ENCODE measurements at regions not wholly inside any gene's neighbourhood (a gene's known extent, or its start where the extent isn't known, plus 50 kb on each side); places are given as distances from the start of the nearest gene placed in this dataset.

DNA sequence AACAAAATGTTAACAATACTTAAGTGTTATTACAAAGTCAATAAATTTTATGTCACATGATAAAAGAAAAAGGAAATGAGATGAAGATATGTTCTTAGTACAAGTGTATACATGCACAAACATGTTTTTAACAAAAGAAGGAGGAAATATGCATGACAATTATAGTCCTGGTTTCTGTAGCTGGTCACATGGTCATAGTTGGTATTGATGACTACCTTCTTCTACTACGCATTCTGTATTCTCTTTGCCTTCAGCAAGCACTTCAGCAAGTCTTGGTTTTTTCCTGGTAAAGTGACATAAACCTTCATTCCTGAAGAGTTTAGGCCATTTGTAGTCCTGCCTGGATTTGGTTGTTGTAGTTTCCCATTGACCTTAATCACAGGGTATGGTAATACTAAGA is 121.3 kb upstream of the SYT4 start:
- no peaks in the 10 kb centered on the region for H3K4me1 ChIP-seq (ENCODE audit: control insufficient read depth in 2 of 3, insufficient read depth in 2 of 3, low read depth in 1 of 3, low read length in 3 of 3)
- no peak overlapping the region for H3K9ac ChIP-seq (ENCODE audit: low read length in 3 of 3)
- TF ChIP-seq, protein P1, sequence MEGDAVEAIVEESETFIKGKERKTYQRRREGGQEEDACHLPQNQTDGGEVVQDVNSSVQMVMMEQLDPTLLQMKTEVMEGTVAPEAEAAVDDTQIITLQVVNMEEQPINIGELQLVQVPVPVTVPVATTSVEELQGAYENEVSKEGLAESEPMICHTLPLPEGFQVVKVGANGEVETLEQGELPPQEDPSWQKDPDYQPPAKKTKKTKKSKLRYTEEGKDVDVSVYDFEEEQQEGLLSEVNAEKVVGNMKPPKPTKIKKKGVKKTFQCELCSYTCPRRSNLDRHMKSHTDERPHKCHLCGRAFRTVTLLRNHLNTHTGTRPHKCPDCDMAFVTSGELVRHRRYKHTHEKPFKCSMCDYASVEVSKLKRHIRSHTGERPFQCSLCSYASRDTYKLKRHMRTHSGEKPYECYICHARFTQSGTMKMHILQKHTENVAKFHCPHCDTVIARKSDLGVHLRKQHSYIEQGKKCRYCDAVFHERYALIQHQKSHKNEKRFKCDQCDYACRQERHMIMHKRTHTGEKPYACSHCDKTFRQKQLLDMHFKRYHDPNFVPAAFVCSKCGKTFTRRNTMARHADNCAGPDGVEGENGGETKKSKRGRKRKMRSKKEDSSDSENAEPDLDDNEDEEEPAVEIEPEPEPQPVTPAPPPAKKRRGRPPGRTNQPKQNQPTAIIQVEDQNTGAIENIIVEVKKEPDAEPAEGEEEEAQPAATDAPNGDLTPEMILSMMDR (IDR thresholded peaks at IDR 0.05; ENCODE audit: borderline replicate concordance, extremely low read depth, insufficient read depth): no peak
- no peaks in the 10 kb centered on the region for H3K27me3 ChIP-seq (ENCODE audit: control insufficient read depth, insufficient read depth, low read length)
- DNase-seq (no peak), FAIRE-seq (no peak)
- no peak overlapping the region for H3K4me3 ChIP-seq (ENCODE audit: low read length in 3 of 3)
- H3K27ac ChIP-seq (ENCODE audit: low read depth in 2 of 2, low read length in 2 of 2): no peak overlapping the region
- intact Hi-C loops (cut with DNase I): no loop called here
- H3K9me3 ChIP-seq (ENCODE audit: control insufficient read depth in 2 of 3, insufficient read depth in 1 of 3, low read length in 3 of 3): no peaks in the 10 kb centered on the region
- no peaks in the 10 kb centered on the region for H3K36me3 ChIP-seq (ENCODE audit: control insufficient read depth in 2 of 3, insufficient read depth in 3 of 3, low read length in 3 of 3)

DNA sequence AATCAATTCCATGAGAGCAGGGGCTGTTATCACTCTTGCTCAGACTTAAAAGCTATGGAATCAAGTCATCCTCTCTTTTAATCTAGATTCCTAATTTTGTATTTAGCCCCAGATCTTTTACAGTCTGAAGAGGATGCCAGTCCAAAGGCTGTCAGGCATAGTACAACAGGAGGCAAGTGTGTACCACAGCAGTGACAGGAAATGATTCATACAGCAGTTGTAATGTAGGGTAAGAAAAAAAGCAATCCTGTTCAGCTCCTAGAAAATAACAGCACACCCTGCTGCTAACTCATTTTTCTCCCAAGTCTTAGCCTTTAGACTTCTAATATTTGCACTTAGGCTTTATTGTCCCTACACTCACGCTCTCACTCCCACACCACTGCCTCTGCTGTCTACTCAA is 127.8 kb upstream of the SYT4 start:
- TF ChIP-seq, protein P1 (IDR thresholded peaks at IDR 0.05; ENCODE audit: borderline replicate concordance, extremely low read depth, insufficient read depth): no peak

DNA sequence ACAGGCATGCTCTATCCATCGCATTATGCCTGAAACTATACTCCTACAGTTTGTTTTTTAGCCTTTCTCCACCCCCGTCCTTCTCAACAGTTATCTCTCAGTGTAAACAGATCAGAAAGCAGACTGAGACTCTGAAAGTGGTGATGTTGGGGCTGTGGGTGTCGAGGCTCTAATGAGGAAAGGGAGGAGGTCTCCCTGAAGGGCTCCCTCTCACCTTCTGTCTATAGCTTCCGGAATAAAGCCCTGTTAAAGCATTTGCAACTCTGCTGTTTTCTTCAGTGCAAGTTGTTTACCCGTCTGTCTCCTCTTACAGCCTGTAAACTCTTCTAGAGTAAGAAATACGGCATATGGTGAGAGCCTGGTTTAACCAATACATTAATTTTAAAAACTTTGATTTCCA is 136.7 kb upstream of the SYT4 start:
- no peaks in the 10 kb centered on the region for H3K9me3 ChIP-seq (ENCODE audit: control insufficient read depth in 2 of 3, insufficient read depth in 1 of 3, low read length in 3 of 3)
- H3K9ac ChIP-seq (ENCODE audit: low read length in 3 of 3): no peak overlapping the region
- no peak for DNase-seq
- H3K4me3 ChIP-seq (ENCODE audit: low read length in 3 of 3): no peak overlapping the region
- H3K36me3 ChIP-seq (ENCODE audit: control insufficient read depth in 2 of 3, insufficient read depth in 3 of 3, low read length in 3 of 3): no peaks in the 10 kb centered on the region
- FAIRE-seq: no peak
- no peaks in the 10 kb centered on the region for H3K4me1 ChIP-seq (ENCODE audit: control insufficient read depth in 2 of 3, insufficient read depth in 2 of 3, low read depth in 1 of 3, low read length in 3 of 3)
- TF ChIP-seq, protein P1 (IDR thresholded peaks at IDR 0.05; ENCODE audit: borderline replicate concordance, extremely low read depth, insufficient read depth): no peak
- H3K27ac ChIP-seq (ENCODE audit: low read depth in 2 of 2, low read length in 2 of 2): no peak overlapping the region
- intact Hi-C loops (cut with DNase I): no loop called here
- no peaks in the 10 kb centered on the region for H3K27me3 ChIP-seq (ENCODE audit: control insufficient read depth, insufficient read depth, low read length)

More for the DNA sequence above, 127.8 kb upstream of the SYT4 start:
- Histone ChIP-seq H3K4me3 (ENCODE audit: low read length in 3 of 3) (no peak overlapping the region), H3K4me1 (ENCODE audit: control insufficient read depth in 2 of 3, insufficient read depth in 2 of 3, low read depth in 1 of 3, low read length in 3 of 3) (no peaks in the 10 kb centered on the region), H3K27ac (ENCODE audit: low read depth in 2 of 2, low read length in 2 of 2) (no peak overlapping the region), H3K27me3 (ENCODE audit: control insufficient read depth, insufficient read depth, low read length) (no peaks in the 10 kb centered on the region), H3K9ac (ENCODE audit: low read length in 3 of 3) (no peak overlapping the region), H3K36me3 (ENCODE audit: control insufficient read depth in 2 of 3, insufficient read depth in 3 of 3, low read length in 3 of 3) (no peaks in the 10 kb centered on the region), H3K9me3 (ENCODE audit: control insufficient read depth in 2 of 3, insufficient read depth in 1 of 3, low read length in 3 of 3) (no peaks in the 10 kb centered on the region)
- intact Hi-C loops (cut with DNase I): no loop called here
- DNase-seq (no peak), FAIRE-seq (no peak)

DNA sequence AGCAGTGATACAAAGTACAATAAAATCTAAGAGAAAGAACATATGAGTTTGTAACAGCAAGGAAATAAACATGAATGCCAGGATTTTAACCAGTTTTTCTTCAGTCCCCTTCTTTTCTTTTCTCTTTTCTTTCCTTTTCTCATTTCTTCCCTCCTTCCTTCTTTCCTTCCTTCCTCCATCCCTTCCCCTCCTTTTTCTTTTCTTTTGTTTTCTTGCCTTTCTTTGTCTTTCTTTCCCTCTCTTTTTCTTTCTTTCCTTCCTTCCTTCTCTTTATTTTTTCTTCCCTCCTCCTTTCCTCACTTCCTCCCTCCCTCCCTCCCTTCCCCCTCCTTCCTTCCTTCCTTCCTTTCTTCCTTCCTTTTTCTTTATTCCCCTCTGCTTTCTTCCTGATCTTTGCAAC is 142.8 kb upstream of the SYT4 start:
- H3K27ac ChIP-seq (ENCODE audit: low read depth in 2 of 2, low read length in 2 of 2): no peak overlapping the region
- H3K4me1 ChIP-seq (ENCODE audit: control insufficient read depth in 2 of 3, insufficient read depth in 2 of 3, low read depth in 1 of 3, low read length in 3 of 3): no peaks in the 10 kb centered on the region
- H3K36me3 ChIP-seq (ENCODE audit: control insufficient read depth in 2 of 3, insufficient read depth in 3 of 3, low read length in 3 of 3): no peaks in the 10 kb centered on the region
- TF ChIP-seq, protein P1 (IDR thresholded peaks at IDR 0.05; ENCODE audit: borderline replicate concordance, extremely low read depth, insufficient read depth): no peak
- no peaks in the 10 kb centered on the region for H3K9me3 ChIP-seq (ENCODE audit: control insufficient read depth in 2 of 3, insufficient read depth in 1 of 3, low read length in 3 of 3)
- no peaks in the 10 kb centered on the region for H3K27me3 ChIP-seq (ENCODE audit: control insufficient read depth, insufficient read depth, low read length)
- FAIRE-seq: no peak
- no peak overlapping the region for H3K4me3 ChIP-seq (ENCODE audit: low read length in 3 of 3)
- intact Hi-C loops (cut with DNase I): no loop called here
- no peak for DNase-seq
- no peak overlapping the region for H3K9ac ChIP-seq (ENCODE audit: low read length in 3 of 3)

Data from kidney (tissue), 13 donors.